ENCODE measurements at regions not wholly inside any gene's neighbourhood (a gene's known extent, or its start where the extent isn't known, plus 50 kb on each side); places are given as distances from the start of the nearest gene placed in this dataset.
A peak's percentile ranks its signal among the peaks of the same experiment; 100 is the strongest.
"Not testable (repeated sequence)": the region's sequence is repeated elsewhere in the genome, so short reads cannot be mapped to it uniquely, and the experiment has no call there.

DNA sequence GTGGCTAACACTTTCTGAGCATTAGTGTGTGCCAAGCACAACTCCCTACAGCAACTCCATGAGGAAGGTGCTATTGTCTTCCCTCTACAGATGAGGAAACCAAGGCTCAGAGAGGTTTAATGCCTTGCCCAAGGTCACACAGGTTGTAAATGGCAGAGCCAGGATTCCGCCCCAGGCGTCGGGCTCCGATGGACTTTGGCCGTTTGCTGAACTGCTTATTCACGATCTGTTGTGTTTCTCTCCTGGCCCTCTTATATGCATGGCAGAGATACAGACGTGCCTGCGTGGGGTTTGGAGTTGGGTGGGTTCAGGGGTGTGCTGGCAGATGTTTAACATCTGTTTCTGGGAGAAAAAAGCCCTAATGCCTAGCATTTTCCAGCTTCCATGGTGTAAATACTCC, 117.4 kb downstream of the ZNF267 start:
- not testable (repeated sequence) for H3K4me1 Mint-ChIP-seq, DNase-seq

DNA sequence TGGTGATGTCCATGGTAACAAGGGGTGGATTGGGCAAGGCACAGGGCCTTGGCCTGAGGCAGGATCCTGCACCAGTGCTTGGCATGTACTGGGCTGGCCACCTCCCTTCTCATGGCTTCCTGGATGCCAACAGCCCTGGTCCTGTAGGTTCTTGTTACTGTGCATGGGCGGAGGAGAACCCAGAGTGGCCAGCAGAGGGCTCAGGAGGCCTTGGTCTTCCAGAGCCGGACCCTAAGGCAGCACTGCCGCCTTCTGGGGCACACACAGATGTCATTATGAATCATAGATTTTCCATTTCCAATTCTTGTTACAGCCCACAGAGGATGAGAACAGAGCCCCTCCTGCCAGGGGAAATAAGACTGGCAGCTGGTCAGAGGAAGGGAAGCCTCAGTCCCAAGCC, 122.7 kb downstream of the ZNF267 start:
- not testable (repeated sequence) for H3K4me3 ChIP-seq (ENCODE audit: low read depth, low read length); H3K9me3 ChIP-seq (ENCODE audit: control insufficient read depth in 2 of 2, low read length in 2 of 2); ATAC-seq (ENCODE audit: low read depth in 2 of 2); H3K27me3 ChIP-seq (ENCODE audit: control insufficient read depth, insufficient read depth, low read length); H3K4me1 Mint-ChIP-seq; DNase-seq; H3K27me3 Mint-ChIP-seq; H3K27ac ChIP-seq (ENCODE audit: insufficient read depth, low read length, poor library complexity, severe bottlenecking); H3K4me3 Mint-ChIP-seq; H3K36me3 ChIP-seq (ENCODE audit: control insufficient read depth, insufficient read depth, low read length); H3K27ac Mint-ChIP-seq; H3K4me1 ChIP-seq (ENCODE audit: control insufficient read depth, insufficient read depth, low read length, poor library complexity, severe bottlenecking); H3K9me3 Mint-ChIP-seq; H3K36me3 Mint-ChIP-seq

More for the DNA sequence above, 117.4 kb downstream of the ZNF267 start:
- not testable (repeated sequence) for H3K27ac ChIP-seq (ENCODE audit: insufficient read depth, low read length, poor library complexity, severe bottlenecking); H3K36me3 Mint-ChIP-seq; ATAC-seq (ENCODE audit: low read depth in 2 of 2); H3K36me3 ChIP-seq (ENCODE audit: control insufficient read depth, insufficient read depth, low read length); H3K27ac Mint-ChIP-seq; H3K9me3 ChIP-seq (ENCODE audit: control insufficient read depth in 2 of 2, low read length in 2 of 2); H3K4me1 ChIP-seq (ENCODE audit: control insufficient read depth, insufficient read depth, low read length, poor library complexity, severe bottlenecking); H3K4me3 Mint-ChIP-seq; H3K27me3 ChIP-seq (ENCODE audit: control insufficient read depth, insufficient read depth, low read length); H3K27me3 Mint-ChIP-seq; H3K4me3 ChIP-seq (ENCODE audit: low read depth, low read length); H3K9me3 Mint-ChIP-seq

DNA sequence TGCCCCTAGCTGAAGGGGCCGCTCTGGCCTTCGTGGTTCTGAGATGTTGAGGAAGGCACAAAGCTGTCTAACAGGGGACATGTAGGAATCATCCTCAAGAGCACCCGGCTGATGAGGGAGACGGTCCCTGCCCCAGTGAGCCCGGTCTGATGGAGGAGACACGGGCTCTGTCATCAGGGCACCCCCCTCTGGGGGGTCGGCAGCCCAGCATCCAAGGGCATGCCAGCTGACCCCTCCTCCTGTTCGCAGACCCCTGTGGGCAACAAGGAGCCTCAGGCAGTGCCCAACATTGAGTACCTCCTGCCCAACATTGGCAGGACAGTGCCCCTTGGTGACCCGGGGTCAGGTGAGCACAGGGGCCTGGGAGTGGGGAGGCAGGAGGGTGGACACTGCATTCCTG, 128.9 kb downstream of the ZNF267 start:
- not testable (repeated sequence) for H3K4me1 Mint-ChIP-seq; H3K27ac Mint-ChIP-seq; ATAC-seq (ENCODE audit: low read depth in 2 of 2)

DNA sequence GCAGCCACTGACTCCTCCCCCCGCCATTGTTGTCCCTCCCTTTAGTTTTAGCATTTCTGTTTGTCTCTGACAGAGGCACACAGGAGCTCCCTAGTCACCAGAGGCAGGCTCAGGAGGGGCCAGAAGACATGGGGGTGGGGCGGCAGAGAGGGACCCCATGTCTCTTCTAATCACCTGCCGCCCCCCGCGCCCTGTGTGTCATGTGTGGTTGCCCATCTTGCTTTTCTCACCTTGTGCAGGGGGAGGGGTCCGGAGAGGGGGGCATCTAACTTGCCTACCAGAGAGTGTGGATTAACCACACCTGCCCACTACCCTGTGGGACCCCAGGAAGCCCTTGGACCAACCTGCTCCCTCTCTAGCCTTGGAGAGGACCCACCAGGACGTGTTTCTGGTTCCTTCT, 130.2 kb downstream of the ZNF267 start:
- not testable (repeated sequence) for H3K27ac ChIP-seq (ENCODE audit: insufficient read depth, low read length, poor library complexity, severe bottlenecking); H3K36me3 Mint-ChIP-seq; H3K9me3 Mint-ChIP-seq; DNase-seq; H3K27ac Mint-ChIP-seq; H3K27me3 ChIP-seq (ENCODE audit: control insufficient read depth, insufficient read depth, low read length); H3K4me3 Mint-ChIP-seq; H3K36me3 ChIP-seq (ENCODE audit: control insufficient read depth, insufficient read depth, low read length); H3K4me3 ChIP-seq (ENCODE audit: low read depth, low read length); H3K4me1 Mint-ChIP-seq; H3K27me3 Mint-ChIP-seq; H3K9me3 ChIP-seq (ENCODE audit: control insufficient read depth in 2 of 2, low read length in 2 of 2); H3K4me1 ChIP-seq (ENCODE audit: control insufficient read depth, insufficient read depth, low read length, poor library complexity, severe bottlenecking); ATAC-seq (ENCODE audit: low read depth in 2 of 2)

More for the DNA sequence above, 128.9 kb downstream of the ZNF267 start:
- not testable (repeated sequence) for H3K36me3 Mint-ChIP-seq; H3K27ac ChIP-seq (ENCODE audit: insufficient read depth, low read length, poor library complexity, severe bottlenecking); H3K36me3 ChIP-seq (ENCODE audit: control insufficient read depth, insufficient read depth, low read length); H3K27me3 ChIP-seq (ENCODE audit: control insufficient read depth, insufficient read depth, low read length); H3K4me1 ChIP-seq (ENCODE audit: control insufficient read depth, insufficient read depth, low read length, poor library complexity, severe bottlenecking); H3K4me3 Mint-ChIP-seq; H3K9me3 Mint-ChIP-seq; H3K9me3 ChIP-seq (ENCODE audit: control insufficient read depth in 2 of 2, low read length in 2 of 2); DNase-seq; H3K4me3 ChIP-seq (ENCODE audit: low read depth, low read length); H3K27me3 Mint-ChIP-seq

DNA sequence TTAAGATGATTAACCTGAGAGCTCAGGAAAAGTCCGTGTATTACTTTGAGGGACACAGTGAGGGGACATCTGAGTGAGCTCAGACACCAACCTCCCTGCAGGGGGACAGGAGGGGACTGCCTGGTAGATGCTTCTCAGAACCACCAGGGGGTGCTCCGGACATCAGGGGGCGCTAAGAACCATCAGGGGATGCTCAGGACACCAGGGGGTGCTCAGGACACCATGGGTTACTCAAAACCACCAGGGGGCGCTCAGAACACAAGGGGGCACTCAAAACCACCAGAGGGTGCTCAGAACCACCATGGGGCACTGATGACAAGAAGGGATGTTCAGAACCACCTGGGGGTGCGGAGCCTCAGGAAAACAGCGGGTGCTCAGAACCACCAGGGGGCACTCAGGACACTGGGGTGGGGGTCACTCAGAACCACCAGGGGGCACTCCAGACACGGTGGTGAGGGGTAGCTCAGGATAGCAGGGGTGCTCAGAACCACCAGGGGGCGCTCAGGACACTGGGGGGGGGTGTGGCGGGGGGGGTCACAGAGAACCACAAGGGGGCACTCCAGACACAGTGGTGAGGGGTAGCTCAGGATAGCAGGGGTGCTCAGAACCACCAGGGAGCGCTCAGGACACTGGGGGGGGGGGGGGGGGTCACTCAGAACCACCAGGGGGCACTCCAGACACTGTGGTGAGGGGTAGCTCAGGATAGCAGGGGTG, 165.3 kb downstream of the ZNF267 start:
- H3K36me3 Mint-ChIP-seq; H3K27ac Mint-ChIP-seq; H3K36me3 ChIP-seq (ENCODE audit: control insufficient read depth, insufficient read depth, low read length); H3K27me3 Mint-ChIP-seq; H3K9me3 ChIP-seq (ENCODE audit: control insufficient read depth in 2 of 2, low read length in 2 of 2); H3K4me3 Mint-ChIP-seq; H3K4me1 Mint-ChIP-seq; H3K4me3 ChIP-seq (ENCODE audit: low read depth, low read length); H3K27me3 ChIP-seq (ENCODE audit: control insufficient read depth, insufficient read depth, low read length); H3K27ac ChIP-seq (ENCODE audit: insufficient read depth, low read length, poor library complexity, severe bottlenecking); H3K9me3 Mint-ChIP-seq; ATAC-seq (ENCODE audit: low read depth in 2 of 2); H3K4me1 ChIP-seq (ENCODE audit: control insufficient read depth, insufficient read depth, low read length, poor library complexity, severe bottlenecking): not testable (repeated sequence)
- peak in 1 of 3 donors; percentile 3 for DNase-seq

DNA sequence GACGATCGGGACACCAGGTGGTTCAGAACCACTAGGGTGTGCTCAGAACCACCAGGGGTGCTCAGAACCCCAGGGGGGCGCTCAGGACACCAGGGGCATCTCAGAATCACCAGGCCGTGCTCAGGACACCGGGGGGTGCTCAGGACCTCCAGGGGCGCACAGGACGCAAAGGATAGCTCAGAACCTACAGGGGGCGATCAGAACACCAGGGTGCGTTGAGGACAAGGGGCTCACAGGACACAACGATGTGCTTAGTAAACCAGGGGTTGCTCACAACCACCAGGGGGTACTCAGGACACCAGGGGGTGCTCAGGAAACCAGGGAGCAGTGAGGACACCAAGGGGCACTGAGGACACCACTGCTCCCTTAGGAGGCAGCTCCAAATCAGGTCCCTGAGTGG, 166.3 kb downstream of the ZNF267 start:
- H3K9me3 ChIP-seq (ENCODE audit: control insufficient read depth in 2 of 2, low read length in 2 of 2); H3K27me3 ChIP-seq (ENCODE audit: control insufficient read depth, insufficient read depth, low read length); H3K36me3 Mint-ChIP-seq; H3K4me3 ChIP-seq (ENCODE audit: low read depth, low read length); H3K4me1 Mint-ChIP-seq; DNase-seq; H3K27ac ChIP-seq (ENCODE audit: insufficient read depth, low read length, poor library complexity, severe bottlenecking); H3K4me3 Mint-ChIP-seq; ATAC-seq (ENCODE audit: low read depth in 2 of 2); H3K9me3 Mint-ChIP-seq; H3K27me3 Mint-ChIP-seq; H3K36me3 ChIP-seq (ENCODE audit: control insufficient read depth, insufficient read depth, low read length); H3K4me1 ChIP-seq (ENCODE audit: control insufficient read depth, insufficient read depth, low read length, poor library complexity, severe bottlenecking); H3K27ac Mint-ChIP-seq: not testable (repeated sequence)

DNA sequence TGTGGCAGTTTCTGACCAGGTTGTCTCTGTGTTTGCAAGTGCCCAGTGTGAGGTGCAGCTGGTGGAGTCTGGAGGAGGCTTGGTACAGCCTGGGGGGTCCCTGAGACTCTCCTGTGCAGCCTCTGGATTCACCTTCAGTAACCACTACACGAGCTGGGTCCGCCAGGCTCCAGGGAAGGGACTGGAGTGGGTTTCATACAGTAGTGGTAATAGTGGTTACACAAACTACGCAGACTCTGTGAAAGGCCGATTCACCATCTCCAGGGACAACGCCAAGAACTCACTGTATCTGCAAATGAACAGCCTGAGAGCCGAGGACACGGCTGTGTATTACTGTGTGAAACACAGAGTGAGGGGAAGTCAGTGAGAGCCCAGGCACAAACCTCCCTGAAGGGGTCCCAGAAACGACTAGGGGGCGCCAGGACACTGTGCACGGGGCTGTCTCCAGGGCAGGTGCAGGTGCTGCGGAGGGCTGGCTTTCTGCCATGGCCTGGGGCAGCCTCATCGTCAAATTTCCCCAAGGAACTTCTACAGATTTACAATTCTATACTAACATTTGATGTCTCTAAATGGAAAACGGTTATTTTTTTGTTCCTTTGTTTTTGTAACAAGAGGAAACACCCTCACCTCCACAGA, 187.0 kb upstream of the TP53TG3D start:
- not testable (repeated sequence) for H3K27ac Mint-ChIP-seq; ATAC-seq (ENCODE audit: low read depth in 2 of 2); H3K4me3 Mint-ChIP-seq; H3K4me3 ChIP-seq (ENCODE audit: low read depth, low read length); H3K27ac ChIP-seq (ENCODE audit: insufficient read depth, low read length, poor library complexity, severe bottlenecking); H3K9me3 ChIP-seq (ENCODE audit: control insufficient read depth in 2 of 2, low read length in 2 of 2); H3K4me1 ChIP-seq (ENCODE audit: control insufficient read depth, insufficient read depth, low read length, poor library complexity, severe bottlenecking); H3K27me3 Mint-ChIP-seq; H3K36me3 ChIP-seq (ENCODE audit: control insufficient read depth, insufficient read depth, low read length); DNase-seq; H3K27me3 ChIP-seq (ENCODE audit: control insufficient read depth, insufficient read depth, low read length); H3K9me3 Mint-ChIP-seq; H3K36me3 Mint-ChIP-seq; H3K4me1 Mint-ChIP-seq

DNA sequence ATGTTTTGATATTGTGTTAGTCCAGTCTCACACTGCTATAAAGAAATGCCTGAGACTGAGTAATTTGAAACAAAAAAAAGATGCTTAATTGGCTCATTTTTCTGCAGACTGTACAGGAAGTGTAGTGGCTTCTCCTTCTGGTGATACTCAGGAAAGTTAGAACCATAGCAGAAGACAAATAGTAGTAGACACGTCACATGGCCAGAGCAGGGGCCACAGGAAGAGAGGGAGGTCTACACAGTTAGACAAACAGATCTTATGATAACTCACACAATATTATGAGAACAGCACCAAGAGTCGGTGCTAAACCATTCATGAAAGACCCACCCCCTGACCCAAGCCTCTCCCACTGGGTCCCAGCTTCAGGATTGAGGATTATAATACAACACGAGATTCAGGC, 181.5 kb upstream of the TP53TG3D start:
- H3K4me3 Mint-ChIP-seq; H3K4me3 ChIP-seq (ENCODE audit: low read depth, low read length); H3K9me3 ChIP-seq (ENCODE audit: control insufficient read depth in 2 of 2, low read length in 2 of 2); H3K4me1 Mint-ChIP-seq; H3K27ac Mint-ChIP-seq; ATAC-seq (ENCODE audit: low read depth in 2 of 2); H3K9me3 Mint-ChIP-seq; DNase-seq; H3K27me3 ChIP-seq (ENCODE audit: control insufficient read depth, insufficient read depth, low read length); H3K36me3 Mint-ChIP-seq; H3K36me3 ChIP-seq (ENCODE audit: control insufficient read depth, insufficient read depth, low read length); H3K4me1 ChIP-seq (ENCODE audit: control insufficient read depth, insufficient read depth, low read length, poor library complexity, severe bottlenecking); H3K27me3 Mint-ChIP-seq; H3K27ac ChIP-seq (ENCODE audit: insufficient read depth, low read length, poor library complexity, severe bottlenecking): not testable (repeated sequence)
